Smooth muscle cell (in vitro differentiated cells): ENCODE measurements at regions not wholly inside any gene's neighbourhood (a gene's known extent, or its start where the extent isn't known, plus 50 kb on each side); places are given as distances from the start of the nearest gene placed in this dataset.

Experiments used
- DNase-seq: peaks from one replicate; lab custom pipeline; 2025; ENCODE audit not compliant: unreplicated experiment; lab: John Stamatoyannopoulos, UW
- H2AFZ ChIP-seq: fragments of 200-600 bp; sonication (generic); 2 replicates; pipeline ENCODE4 v1.6.0; 2016; ENCODE audit warnings: antibody characterized with exemption, low read depth, mild to moderate bottlenecking
- H3F3A ChIP-seq: fragments of 200-600 bp; sonication (generic); 2 replicates; pipeline ENCODE4 v1.6.0; 2017; ENCODE audit warnings: antibody characterized with exemption, low read depth
- H3K27ac ChIP-seq: fragments of 200-600 bp; sonication (generic); 2 replicates; pipeline ENCODE4 v1.5.1; 2016; ENCODE audit warnings: low read depth, mild to moderate bottlenecking
- H3K27me3 ChIP-seq: fragments of 200-600 bp; sonication (generic); 2 replicates; pipeline ENCODE4 v1.6.1; 2016; ENCODE audit warnings: low read depth, mild to moderate bottlenecking
- H3K36me3 ChIP-seq: fragments of 200-600 bp; sonication (generic); 2 replicates; pipeline ENCODE4 v1.5.1; 2016; ENCODE audit warnings: low read depth
- H3K4me1 ChIP-seq: fragments of 200-600 bp; sonication (generic); 2 replicates; pipeline ENCODE4 v1.5.1; 2016; ENCODE audit warnings: low read depth
- H3K4me2 ChIP-seq: fragments of 200-600 bp; sonication (generic); 2 replicates; pipeline ENCODE4 v1.6.0; 2016; ENCODE audit warnings: mild to moderate bottlenecking
- H3K4me3 ChIP-seq: fragments of 200-600 bp; sonication (generic); 2 replicates; pipeline ENCODE4 v1.5.1; 2016; ENCODE audit warnings: mild to moderate bottlenecking
- H3K79me2 ChIP-seq: fragments of 200-600 bp; sonication (generic); 2 replicates; pipeline ENCODE4 v1.6.0; 2016; ENCODE audit warnings: low read depth, mild to moderate bottlenecking
- H3K9ac ChIP-seq: fragments of 200-600 bp; sonication (generic); 2 replicates; pipeline ENCODE4 v1.6.0; 2016; ENCODE audit warnings: low read depth
- H3K9me3 ChIP-seq: fragments of 200-600 bp; sonication (generic); replicated peaks from 2 replicates; pipeline ENCODE4 v1.5.1; 2016; ENCODE audit warnings: low read depth
- H4K20me1 ChIP-seq: fragments of 200-600 bp; sonication (generic); 2 replicates; pipeline ENCODE4 v1.6.0; 2016; ENCODE audit warnings: low read depth
- CTCF ChIP-seq: fragments of 200-600 bp; sonication (generic); IDR thresholded peaks from 2 replicates; pipeline ENCODE4 v1.5.1; 2017; ENCODE audit warnings: borderline replicate concordance, mild to moderate bottlenecking, antibody characterized with exemption; ENCODE audit not compliant: insufficient read depth, poor library complexity, severe bottlenecking
- WGBS: methylation state at CpG from one replicate; pipeline ENCODE4 v1.1.7; 2016; ENCODE audit warnings: low lambda C conversion rate; 5-methylcytosine and 5-hydroxymethylcytosine counted together

- Histone ChIP-seq H3K4me2 (no peak overlapping the region), H3K27me3 (no peaks in the 10 kb centered on the region), H3K9me3 (no peaks in the 10 kb centered on the region), H3K4me1 (peaks cover 3% of the 10 kb centered on the region), H3K36me3 (no peaks in the 10 kb centered on the region), H4K20me1 (no peaks in the 10 kb centered on the region), H3K27ac (no peak overlapping the region), H2AFZ (no peak overlapping the region), H3K4me3 (no peak overlapping the region), H3K9ac (no peak overlapping the region), H3K79me2 (no peaks in the 10 kb centered on the region), H3F3A (no peaks in the 10 kb centered on the region)
- DNase-seq: no peak
- TF ChIP-seq CTCF: peak; percentile 20
- 95% methylated on average over 1 of the region's 1 CpG for WGBS
Observed at GRCh38 chr18:56298935-56299334, 339.5 kb downstream of the TXNL1 start.

GRCh38 chr18:56296381-56296780, 342.0 kb downstream of the TXNL1 start:
- H3K9ac ChIP-seq: no peak overlapping the region
- no peak overlapping the region for H2AFZ ChIP-seq
- no peak for DNase-seq
- no peaks in the 10 kb centered on the region for H3K9me3 ChIP-seq
- WGBS: 94% methylated on average over 3 of the region's 3 CpGs
- H3F3A ChIP-seq: no peaks in the 10 kb centered on the region
- TF ChIP-seq CTCF: no peak
- H3K27me3 ChIP-seq: no peaks in the 10 kb centered on the region
- H3K36me3 ChIP-seq: no peaks in the 10 kb centered on the region
- H3K4me3 ChIP-seq: no peak overlapping the region
- no peak overlapping the region for H3K4me2 ChIP-seq
- peaks cover 3% of the 10 kb centered on the region for H3K4me1 ChIP-seq
- H3K27ac ChIP-seq: no peak overlapping the region
- H4K20me1 ChIP-seq: no peaks in the 10 kb centered on the region
- H3K79me2 ChIP-seq: no peaks in the 10 kb centered on the region

GRCh38 chr18:56294484-56295183, 343.8 kb downstream of the TXNL1 start:
- Histone ChIP-seq H3K4me2 (no peak overlapping the region), H3K79me2 (no peaks in the 10 kb centered on the region), H3K9me3 (no peaks in the 10 kb centered on the region), H3K9ac (no peak overlapping the region), H3F3A (no peaks in the 10 kb centered on the region), H3K4me1 (no peaks in the 10 kb centered on the region), H3K4me3 (no peak overlapping the region), H3K27me3 (no peaks in the 10 kb centered on the region), H3K27ac (no peak overlapping the region), H4K20me1 (no peaks in the 10 kb centered on the region), H3K36me3 (no peaks in the 10 kb centered on the region), H2AFZ (no peak overlapping the region)
- DNase-seq: no peak
- TF ChIP-seq CTCF: no peak
- 88% methylated on average over 5 of the region's 5 CpGs for WGBS

GRCh38 chr18:56291294-56291693, 347.1 kb downstream of the TXNL1 start:
- H4K20me1 ChIP-seq: no peaks in the 10 kb centered on the region
- WGBS: 64% methylated on average over 4 of the region's 4 CpGs
- no peaks in the 10 kb centered on the region for H3K27me3 ChIP-seq
- no peak overlapping the region for H2AFZ ChIP-seq
- H3K4me2 ChIP-seq: no peak overlapping the region
- no peak for DNase-seq
- no peak overlapping the region for H3K9ac ChIP-seq
- no peak overlapping the region for H3K4me3 ChIP-seq
- TF ChIP-seq CTCF: no peak
- no peaks in the 10 kb centered on the region for H3K79me2 ChIP-seq
- no peaks in the 10 kb centered on the region for H3K9me3 ChIP-seq
- no peak overlapping the region for H3K27ac ChIP-seq
- peaks cover 6% of the 10 kb centered on the region for H3K4me1 ChIP-seq
- no peaks in the 10 kb centered on the region for H3K36me3 ChIP-seq
- no peaks in the 10 kb centered on the region for H3F3A ChIP-seq
